Kidney capillary endothelial cell (primary cell): ENCODE measurements at regions not wholly inside any gene's neighbourhood (a gene's known extent, or its start where the extent isn't known, plus 50 kb on each side); places are given as distances from the start of the nearest gene placed in this dataset.

Experiments used
- DNase-seq: peaks from one replicate; pipeline ENCODE4 v3.0.0-alpha.2; 2018; ENCODE audit warnings: low spot score

DNA sequence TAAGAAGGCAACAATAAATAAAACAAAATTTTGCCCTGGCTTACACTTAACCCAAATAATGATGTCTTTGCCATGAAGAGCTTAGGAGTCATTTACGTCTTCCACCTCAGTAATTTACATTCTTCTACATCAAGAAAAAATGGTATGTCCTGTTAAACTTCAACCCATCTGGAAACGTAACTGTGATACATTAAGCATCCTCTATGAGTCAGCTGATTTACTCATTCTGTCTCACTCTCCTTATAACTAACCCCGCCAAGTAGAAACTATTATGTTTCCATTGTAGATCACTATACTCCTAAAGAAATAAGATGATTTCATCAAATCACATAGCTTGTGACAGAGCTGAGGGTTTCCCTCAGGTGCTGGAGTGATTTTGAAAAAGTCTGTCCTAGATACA, 330.7 kb downstream of the CDC14C start:
- DNase-seq: no peak

- no peak for DNase-seq
Observed at GRCh38 chr7:49260538-49260937, 336.2 kb downstream of the CDC14C start.

- DNase-seq: no peak
Observed at GRCh38 chr7:49261928-49262327, 337.6 kb downstream of the CDC14C start.

- no peak for DNase-seq
Observed at GRCh38 chr7:49264530-49264929, 340.2 kb downstream of the CDC14C start.

- DNase-seq: no peak
Observed at GRCh38 chr7:49273897-49274296, 349.6 kb downstream of the CDC14C start.

DNA sequence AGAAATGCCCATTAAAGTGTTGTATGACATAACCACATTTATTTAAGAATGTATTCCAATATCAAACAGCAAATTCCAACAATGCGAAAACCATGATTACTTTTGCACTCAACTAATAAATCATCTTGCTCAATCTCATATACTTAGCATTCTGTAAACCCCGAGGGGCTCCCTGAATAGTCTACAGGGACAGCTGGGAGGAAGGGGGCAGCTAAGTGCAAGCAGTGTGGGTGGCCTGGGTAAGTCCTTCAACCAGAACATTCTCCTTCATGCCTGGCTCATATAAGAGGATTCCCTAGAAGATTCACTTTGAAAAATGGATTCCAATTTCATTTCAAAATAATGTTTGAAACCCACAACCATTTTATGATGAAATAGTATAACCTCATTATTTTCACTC, 355.5 kb downstream of the CDC14C start:
- no peak for DNase-seq

GRCh38 chr7:49287653-49288052, 363.3 kb downstream of the CDC14C start:
- DNase-seq: no peak

- DNase-seq: no peak
Observed at GRCh38 chr7:49294611-49295010, 370.3 kb downstream of the CDC14C start.

DNA sequence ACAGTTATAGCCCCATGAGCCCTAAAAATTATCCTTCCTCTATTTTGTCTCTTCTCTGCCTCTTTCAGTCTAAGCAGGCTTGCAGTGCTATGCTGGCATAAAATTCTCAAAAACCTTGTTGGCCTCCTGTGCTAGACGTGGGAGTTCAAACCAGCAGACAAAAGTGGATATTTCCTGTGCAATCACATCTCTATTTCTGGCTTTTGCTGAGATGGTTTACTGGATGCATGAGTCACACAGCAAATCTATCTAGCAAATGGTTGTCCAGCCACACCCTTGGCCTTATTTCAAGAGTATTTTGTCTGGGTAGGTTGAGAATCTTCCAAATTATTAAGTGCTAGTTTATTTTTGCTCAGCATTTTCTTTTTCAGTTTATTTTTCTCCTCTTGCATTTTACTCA, 370.8 kb downstream of the CDC14C start:
- DNase-seq: no peak

GRCh38 chr7:49297958-49298357, 373.6 kb downstream of the CDC14C start:
- DNase-seq: no peak

GRCh38 chr7:49308787-49309186, 384.4 kb downstream of the CDC14C start:
- no peak for DNase-seq

DNA sequence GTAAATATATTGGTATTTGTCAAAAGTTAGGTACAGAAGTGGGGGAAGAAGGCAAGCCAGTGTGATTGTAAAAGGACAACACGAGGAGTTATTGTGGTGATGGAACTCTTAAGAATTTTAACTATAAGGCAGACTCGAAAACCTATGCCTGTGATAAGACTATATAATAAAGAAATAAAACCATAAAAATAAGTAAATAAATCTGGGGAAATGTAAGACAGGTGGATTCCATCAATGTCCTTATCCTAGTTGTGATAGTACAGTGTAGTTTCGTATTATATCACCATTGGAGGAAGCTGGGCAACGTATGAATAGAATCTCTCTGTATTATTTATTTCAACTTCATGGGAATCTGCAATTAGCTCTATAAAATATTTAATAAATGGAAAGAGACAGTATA, 395.7 kb downstream of the CDC14C start:
- no peak for DNase-seq

DNA sequence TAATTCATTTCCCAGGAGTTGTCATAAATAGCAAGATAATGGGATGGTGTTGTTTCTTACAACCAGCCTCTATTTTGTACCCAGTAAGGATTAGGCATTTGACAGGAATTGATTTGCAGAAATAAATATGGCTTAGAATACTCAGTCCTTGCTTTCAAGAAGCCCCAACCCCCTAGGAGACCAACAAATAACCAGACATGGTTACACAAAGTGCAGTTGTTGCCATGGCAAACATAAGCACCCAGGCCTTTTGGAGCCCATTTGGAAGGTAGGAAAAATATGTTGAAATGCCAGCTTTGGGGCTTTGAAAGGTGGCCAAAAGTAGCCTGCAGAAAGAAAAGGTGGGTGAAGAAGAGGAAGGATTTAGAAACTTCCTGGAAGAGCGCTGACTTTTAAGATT, 397.5 kb downstream of the CDC14C start:
- DNase-seq: no peak

GRCh38 chr7:49322476-49322875, 398.1 kb downstream of the CDC14C start:
- DNase-seq: no peak

GRCh38 chr7:49324040-49324439, 399.7 kb downstream of the CDC14C start:
- no peak for DNase-seq

GRCh38 chr7:49324707-49325106, 400.4 kb downstream of the CDC14C start:
- no peak for DNase-seq

DNA sequence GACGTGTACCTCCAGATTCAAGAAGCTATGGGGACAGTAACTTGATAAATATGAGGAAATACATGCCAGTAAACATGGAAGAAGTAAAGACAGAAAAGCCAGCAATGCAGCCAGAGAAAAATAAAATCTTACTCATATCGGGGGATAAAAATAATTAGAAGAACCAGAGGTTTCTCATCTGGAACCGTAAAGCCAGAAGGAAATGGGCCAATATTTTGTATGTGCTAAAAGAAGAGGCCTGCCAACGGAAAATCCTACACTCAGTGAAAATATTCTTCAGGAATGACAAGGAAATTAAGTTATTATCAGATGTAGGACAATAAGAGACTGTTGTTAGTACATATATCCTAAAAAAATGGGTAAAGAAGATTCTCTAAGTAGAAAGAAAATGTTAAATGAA, 401.2 kb downstream of the CDC14C start:
- DNase-seq: no peak

GRCh38 chr7:49327155-49327554, 402.8 kb downstream of the CDC14C start:
- no peak for DNase-seq

DNA sequence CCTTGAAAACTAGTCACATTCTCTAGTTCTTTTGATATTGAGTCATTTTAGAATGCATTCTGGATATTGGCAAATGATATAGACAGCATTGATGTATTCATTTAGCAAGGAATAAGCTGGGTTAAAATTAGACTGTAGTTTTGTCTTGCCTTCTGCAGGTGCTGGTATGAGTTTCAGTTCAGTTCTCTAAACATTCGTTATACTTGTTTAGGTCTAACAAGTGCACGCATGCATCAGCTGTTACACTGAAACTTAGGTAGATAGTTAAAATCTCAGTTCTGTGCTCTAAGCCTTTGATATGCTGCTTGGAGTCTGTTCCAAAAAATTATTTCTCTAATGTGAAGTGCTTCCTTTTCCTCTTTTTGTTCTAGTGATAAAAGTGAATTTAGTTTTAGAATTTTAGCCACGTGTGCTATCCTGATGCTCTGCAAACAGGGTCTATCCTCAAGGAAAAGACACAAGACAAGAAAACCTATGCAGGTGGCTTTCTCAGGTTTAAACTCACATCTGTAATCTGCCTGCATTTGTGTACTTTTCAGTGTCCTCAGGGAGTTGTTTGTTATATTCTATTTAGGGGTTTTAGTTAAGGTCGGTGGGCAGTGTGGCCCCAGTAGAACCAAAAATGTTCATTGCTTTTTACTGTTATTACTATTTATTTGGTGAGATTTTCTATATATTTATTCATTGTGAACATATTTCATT, 409.0 kb downstream of the CDC14C start:
- no peak for DNase-seq

- no peak for DNase-seq
Observed at GRCh38 chr7:49341849-49342248, 417.5 kb downstream of the CDC14C start.

DNA sequence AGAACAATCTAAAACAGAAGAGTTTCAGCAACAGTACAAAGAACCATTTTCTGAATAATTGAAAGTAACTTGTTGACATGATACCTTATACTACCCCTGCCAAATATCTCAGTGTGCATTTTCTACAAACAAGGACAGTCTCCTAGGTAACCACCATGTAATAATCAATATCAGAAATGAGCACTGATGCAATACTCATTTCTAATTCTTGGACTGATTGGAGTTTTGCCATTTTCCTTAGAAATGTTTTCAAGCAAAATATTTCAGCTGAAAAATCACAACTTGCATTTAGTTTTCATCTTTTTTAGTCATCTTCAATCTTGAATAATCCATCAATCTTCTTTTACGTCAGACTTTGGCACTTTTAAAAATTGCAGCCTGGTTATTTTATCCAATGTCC, 420.2 kb downstream of the CDC14C start:
- no peak for DNase-seq

DNA sequence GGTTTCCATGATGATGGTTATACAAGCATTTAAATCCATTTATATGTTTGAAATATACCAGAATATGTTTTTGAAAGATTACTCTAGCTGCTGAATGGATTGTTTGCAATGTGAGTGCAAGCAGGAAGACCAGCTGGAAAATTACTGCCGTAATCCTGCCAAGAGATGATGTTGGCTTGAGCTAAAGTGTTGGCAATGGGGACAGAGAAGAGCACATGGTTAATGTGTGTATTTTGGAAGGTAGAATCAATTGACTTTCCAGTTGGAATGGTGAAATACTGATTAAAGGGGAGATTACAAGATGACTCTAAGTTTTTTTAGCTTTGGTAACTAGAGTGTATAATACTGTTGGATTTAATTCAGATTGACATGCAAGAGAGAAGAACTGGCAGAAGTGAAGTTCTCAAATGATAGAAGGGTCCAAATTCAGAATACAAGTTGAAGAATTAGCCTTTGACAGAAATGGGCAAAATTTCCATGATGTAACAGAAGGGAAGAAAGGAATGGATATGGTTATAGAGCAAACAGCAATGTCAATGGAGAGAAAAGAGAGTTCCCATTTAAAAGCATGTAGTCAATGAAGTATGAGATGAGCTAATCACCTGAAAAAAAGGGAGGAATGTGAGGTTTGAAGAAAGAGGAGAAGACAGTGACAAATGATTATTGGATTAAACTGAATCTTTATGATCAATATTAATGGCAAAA, 422.0 kb downstream of the CDC14C start:
- no peak for DNase-seq

GRCh38 chr7:49367072-49367471, 406.4 kb upstream of the VWC2 start:
- no peak for DNase-seq

- DNase-seq: no peak
Observed at GRCh38 chr7:49371771-49372170, 401.7 kb upstream of the VWC2 start.
